ENCODE measurements at regions not wholly inside any gene's neighbourhood (a gene's known extent, or its start where the extent isn't known, plus 50 kb on each side); places are given as distances from the start of the nearest gene placed in this dataset.

GRCh38 chr18:47758000-47758399 is 172.5 kb downstream of the SMAD2 start:
- Mint-ChIP-seq H3K36me3 (peaks cover 14 to 17% of the 10 kb centered on the region in 2 donors), H3K27ac (no peak overlapping the region), H3K9me3 (peaks cover 12 to 13% of the 10 kb centered on the region in 2 donors)
- DNase-seq (ENCODE audit: low spot score in 2 of 2) (no peak), ATAC-seq (no peak)

- Mint-ChIP-seq H3K9me3 (peaks cover 12 to 13% of the 10 kb centered on the region in 2 donors), H3K36me3 (peaks cover 14 to 17% of the 10 kb centered on the region in 2 donors), H3K27ac (no peak overlapping the region)
- ATAC-seq = peak; percentile 37 to 49
- peak in 1 of 2 donors; percentile 71 for DNase-seq (ENCODE audit: low spot score in 2 of 2)
These were observed 174.0 kb downstream of the SMAD2 start for GRCh38 chr18:47756364-47757016.

- ATAC-seq (no peak), DNase-seq (ENCODE audit: low spot score in 2 of 2) (no peak)
- peaks cover 9 to 11% of the 10 kb centered on the region in 2 donors for H3K36me3 Mint-ChIP-seq
These were observed 175.4 kb downstream of the SMAD2 start for GRCh38 chr18:47755102-47755456.

GRCh38 chr18:47754311-47755101 is 176.0 kb downstream of the SMAD2 start:
- peak in 1 of 2 donors; percentile 80 for DNase-seq (ENCODE audit: low spot score in 2 of 2)
- ATAC-seq = peak; percentile 59 to 83
- no peak overlapping the region for H3K27ac Mint-ChIP-seq
- H3K36me3 Mint-ChIP-seq = peaks cover 7% of the 10 kb centered on the region in 2 donors
- peaks cover 4 to 6% of the 10 kb centered on the region in 2 donors for H3K9me3 Mint-ChIP-seq

More at GRCh38 chr18:47755102-47755456, 175.4 kb downstream of the SMAD2 start:
- H3K9me3 Mint-ChIP-seq = peaks cover 6 to 7% of the 10 kb centered on the region in 2 donors
- no peak overlapping the region for H3K27ac Mint-ChIP-seq

GRCh38 chr18:47752796-47753645 is 177.4 kb downstream of the SMAD2 start:
- H3K9me3 Mint-ChIP-seq = no peaks in the 10 kb centered on the region
- no peaks in the 10 kb centered on the region for H3K36me3 Mint-ChIP-seq
- DNase-seq (ENCODE audit: low spot score in 2 of 2) (no peak), ATAC-seq (no peak)
- no peak overlapping the region for H3K27ac Mint-ChIP-seq

GRCh38 chr18:47750889-47751423 is 179.5 kb downstream of the SMAD2 start:
- ATAC-seq (no peak), DNase-seq (ENCODE audit: low spot score in 2 of 2) (no peak)
- no peak overlapping the region for H3K27ac Mint-ChIP-seq
- H3K9me3 Mint-ChIP-seq = no peaks in the 10 kb centered on the region
- H3K36me3 Mint-ChIP-seq = no peaks in the 10 kb centered on the region

- Mint-ChIP-seq H3K9me3 (no peaks in the 10 kb centered on the region), H3K27ac (no peak overlapping the region), H3K36me3 (no peaks in the 10 kb centered on the region)
- DNase-seq (ENCODE audit: low spot score in 2 of 2) (no peak), ATAC-seq (no peak)
These were observed 180.9 kb downstream of the SMAD2 start for GRCh38 chr18:47749600-47749973.

GRCh38 chr18:47748847-47749599 is 181.4 kb downstream of the SMAD2 start:
- peak; percentile 97 for ATAC-seq

GRCh38 chr18:47748093-47748796 is 182.2 kb downstream of the SMAD2 start:
- DNase-seq (ENCODE audit: low spot score in 2 of 2) (no peak), ATAC-seq (no peak)
- Mint-ChIP-seq H3K9me3 (no peaks in the 10 kb centered on the region), H3K36me3 (no peaks in the 10 kb centered on the region), H3K27ac (no peak overlapping the region)

More at GRCh38 chr18:47748847-47749599, 181.4 kb downstream of the SMAD2 start:
- peak; percentile 79 to 94 for DNase-seq (ENCODE audit: low spot score in 2 of 2)
- Mint-ChIP-seq H3K27ac (no peak overlapping the region), H3K9me3 (no peaks in the 10 kb centered on the region), H3K36me3 (no peaks in the 10 kb centered on the region)

- H3K27ac Mint-ChIP-seq = no peak overlapping the region
- no peaks in the 10 kb centered on the region for H3K9me3 Mint-ChIP-seq
- DNase-seq (ENCODE audit: low spot score in 2 of 2) = no peak
- ATAC-seq = no peak
- H3K36me3 Mint-ChIP-seq = no peaks in the 10 kb centered on the region
These were observed 183.1 kb downstream of the SMAD2 start for GRCh38 chr18:47747260-47747795.

- no peak for DNase-seq (ENCODE audit: low spot score in 2 of 2)
- no peak for ATAC-seq
- no peaks in the 10 kb centered on the region for H3K9me3 Mint-ChIP-seq
- no peak overlapping the region for H3K27ac Mint-ChIP-seq
- H3K36me3 Mint-ChIP-seq = no peaks in the 10 kb centered on the region
These were observed 183.8 kb downstream of the SMAD2 start for GRCh38 chr18:47746615-47747014.

GRCh38 chr18:47745227-47745626 is 185.2 kb downstream of the SMAD2 start:
- H3K9me3 Mint-ChIP-seq = no peaks in the 10 kb centered on the region
- no peaks in the 10 kb centered on the region for H3K36me3 Mint-ChIP-seq
- DNase-seq (ENCODE audit: low spot score in 2 of 2) = no peak
- no peak overlapping the region for H3K27ac Mint-ChIP-seq
- no peak for ATAC-seq

- ATAC-seq (no peak), DNase-seq (ENCODE audit: low spot score in 2 of 2) (peak in 1 of 2 donors; percentile 28)
- no peak overlapping the region for H3K27ac Mint-ChIP-seq
- H3K9me3 Mint-ChIP-seq = peaks cover 0 to 4% of the 10 kb centered on the region in 2 donors
- peaks cover 0 to 7% of the 10 kb centered on the region in 2 donors for H3K36me3 Mint-ChIP-seq
These were observed 192.5 kb downstream of the SMAD2 start for GRCh38 chr18:47737956-47738355.

GRCh38 chr18:47737198-47737830 is 193.1 kb downstream of the SMAD2 start:
- ATAC-seq (no peak), DNase-seq (ENCODE audit: low spot score in 2 of 2) (no peak)
- Mint-ChIP-seq H3K27ac (no peak overlapping the region), H3K36me3 (peaks cover 0 to 7% of the 10 kb centered on the region in 2 donors), H3K9me3 (peaks cover 0 to 4% of the 10 kb centered on the region in 2 donors)

Data from activated naive CD4-positive, alpha-beta T cell treated with anti-CD3 and anti-CD28 coated beads, Interleukin-2, amount 50 U/mL, for 72 hours (primary cell).